Esophagus squamous epithelium (tissue), 4 donors: ENCODE measurements at regions not wholly inside any gene's neighbourhood (a gene's known extent, or its start where the extent isn't known, plus 50 kb on each side); places are given as distances from the start of the nearest gene placed in this dataset.

Experiments
- CTCF ChIP-seq, 6 experiments: fragments of 450-650 bp in 4 of 6; fragments of 200-600 bp in 2 of 6; sonication (generic) in 2 of 6; IDR thresholded peaks; one replicate each; pipeline ENCODE4 v1.5.1; 2016 to 2019; ENCODE audit warnings: antibody characterized with exemption in 6 of 6, mild to moderate bottlenecking in 4 of 6, moderate library complexity in 4 of 6
- POLR2A ChIP-seq, 4 donors: fragments of 450-650 bp; IDR thresholded peaks; one replicate each; pipeline ENCODE4 v1.6.1; 2017; ENCODE audit warnings: antibody characterized with exemption in 4 of 4, mild to moderate bottlenecking in 4 of 4, moderate library complexity in 3 of 4

GRCh38 chr1:233487408-233487807, 126.5 kb upstream of the KCNK1 start:
- TF ChIP-seq CTCF (IDR thresholded peaks at IDR 0.05) (no peak), POLR2A (IDR thresholded peaks at IDR 0.05) (no peak)
